ENCODE measurements at regions not wholly inside any gene's neighbourhood (a gene's known extent, or its start where the extent isn't known, plus 50 kb on each side); places are given as distances from the start of the nearest gene placed in this dataset.

- Mint-ChIP-seq H3K9me3 (peaks cover 2% of the 10 kb centered on the region), H3K27ac (peak overlapping the region; percentile 47 to 84 (median 50)), H3K27me3 (ENCODE audit: low read depth) (no peaks in the 10 kb centered on the region), H3K4me1 (peaks cover 19% of the 10 kb centered on the region), H3K36me3 (ENCODE audit: low read depth) (no peaks in the 10 kb centered on the region), H3K4me3 (no peak overlapping the region)
- no peak for TF ChIP-seq CTCF (IDR thresholded peaks at IDR 0.05; ENCODE audit: unreplicated experiment in 3 of 3)
These were observed 192.1 kb downstream of the SPRY1 start for GRCh38 chr4:123588631-123589241.

- Mint-ChIP-seq H3K27ac (peak overlapping the region; percentile 37 to 75 (median 50)), H3K9me3 (peaks cover 2% of the 10 kb centered on the region), H3K4me1 (peaks cover 19% of the 10 kb centered on the region), H3K36me3 (ENCODE audit: low read depth) (no peaks in the 10 kb centered on the region), H3K27me3 (ENCODE audit: low read depth) (no peaks in the 10 kb centered on the region), H3K4me3 (no peak overlapping the region)
- TF ChIP-seq CTCF (IDR thresholded peaks at IDR 0.05; ENCODE audit: unreplicated experiment in 3 of 3) = no peak
These were observed 192.7 kb downstream of the SPRY1 start for GRCh38 chr4:123589301-123589700.

GRCh38 chr4:123591875-123592274 is 195.3 kb downstream of the SPRY1 start:
- Mint-ChIP-seq H3K27me3 (ENCODE audit: low read depth) (no peaks in the 10 kb centered on the region), H3K36me3 (ENCODE audit: low read depth) (no peaks in the 10 kb centered on the region), H3K9me3 (peaks cover 2% of the 10 kb centered on the region), H3K4me1 (peaks cover 19% of the 10 kb centered on the region), H3K4me3 (no peak overlapping the region), H3K27ac (no peak overlapping the region)
- no peak for TF ChIP-seq CTCF (IDR thresholded peaks at IDR 0.05; ENCODE audit: unreplicated experiment in 3 of 3)

- Mint-ChIP-seq H3K27ac (no peak overlapping the region), H3K4me3 (no peak overlapping the region), H3K9me3 (peaks cover 2% of the 10 kb centered on the region), H3K36me3 (ENCODE audit: low read depth) (no peaks in the 10 kb centered on the region), H3K27me3 (ENCODE audit: low read depth) (no peaks in the 10 kb centered on the region), H3K4me1 (peaks cover 16% of the 10 kb centered on the region)
- TF ChIP-seq CTCF (IDR thresholded peaks at IDR 0.05; ENCODE audit: unreplicated experiment in 3 of 3) = no peak
These were observed 197.1 kb downstream of the SPRY1 start for GRCh38 chr4:123593655-123594054.

- TF ChIP-seq CTCF (IDR thresholded peaks at IDR 0.05; ENCODE audit: unreplicated experiment in 3 of 3) = no peak
- Mint-ChIP-seq H3K4me3 (no peak overlapping the region), H3K27me3 (ENCODE audit: low read depth) (no peaks in the 10 kb centered on the region)
These were observed 200.2 kb downstream of the SPRY1 start for GRCh38 chr4:123596805-123597204.

GRCh38 chr4:123597586-123597985 is 201.0 kb downstream of the SPRY1 start:
- no peak overlapping the region for H3K4me3 Mint-ChIP-seq
- TF ChIP-seq CTCF (IDR thresholded peaks at IDR 0.05; ENCODE audit: unreplicated experiment in 3 of 3) = no peak
- peaks cover 28% of the 10 kb centered on the region for H3K4me1 Mint-ChIP-seq

More at GRCh38 chr4:123596805-123597204, 200.2 kb downstream of the SPRY1 start:
- Mint-ChIP-seq H3K9me3 (no peaks in the 10 kb centered on the region), H3K36me3 (ENCODE audit: low read depth) (no peaks in the 10 kb centered on the region), H3K27ac (no peak overlapping the region), H3K4me1 (peaks cover 28% of the 10 kb centered on the region)

More at GRCh38 chr4:123597586-123597985, 201.0 kb downstream of the SPRY1 start:
- Mint-ChIP-seq H3K27ac (no peak overlapping the region), H3K9me3 (no peaks in the 10 kb centered on the region), H3K36me3 (ENCODE audit: low read depth) (no peaks in the 10 kb centered on the region), H3K27me3 (ENCODE audit: low read depth) (no peaks in the 10 kb centered on the region)
